SK-N-SH (cell line): ENCODE measurements at regions not wholly inside any gene's neighbourhood (a gene's known extent, or its start where the extent isn't known, plus 50 kb on each side); places are given as distances from the start of the nearest gene placed in this dataset.

ENCODE experiments used
- CTCF ChIA-PET: fragments of 300-600, 350-600 bp; formaldehyde crosslinking; extraction: SDS; loops from one replicate; lab custom pipeline; 2021; lab: Yijun Ruan, JAX
- POLR2A ChIA-PET: fragments of 350-600 bp; sonication (Branson Sonifier 250); formaldehyde crosslinking; extraction: SDS; loops from one replicate; lab custom pipeline; 2020; ENCODE audit warnings: antibody characterized with exemption, inconsistent platforms; lab: Yijun Ruan, JAX
- DNase-seq: peaks from one replicate; pipeline ENCODE4 v3.0.0; 2012
- H2AFZ ChIP-seq: fragments of 200-600 bp; sonication (generic); 2 replicates; pipeline ENCODE4 v1.8.1; 2016; ENCODE audit warnings: antibody characterized with exemption, mild to moderate bottlenecking, low read depth
- H3F3A ChIP-seq: fragments of 200-600 bp; sonication (generic); replicated peaks from 2 replicates; pipeline ENCODE3; 2016; ENCODE audit warnings: antibody characterized with exemption, mild to moderate bottlenecking; ENCODE audit not compliant: insufficient read depth
- H3K27ac ChIP-seq, 2 experiments: fragments of 200-500 bp in 1 of 2; fragments of 200-600 bp in 1 of 2; sonication (Bioruptor generic) in 1 of 2; sonication (generic), shearing (Covaris generic) in 1 of 2; 2 replicates each; pipeline versions ENCODE4 v1.5.1 to v1.6.1; 2014 to 2016; ENCODE audit warnings: low read depth in 2 of 2, inconsistent platforms in 1 of 2, low read length in 1 of 2, mild to moderate bottlenecking in 1 of 2, mixed read lengths in 1 of 2
- H3K27me3 ChIP-seq: fragments of 200-600 bp; sonication (generic), shearing (Covaris generic); 2 replicates; pipeline ENCODE4 v1.6.1; 2016; ENCODE audit warnings: mixed run types; ENCODE audit not compliant: insufficient read depth
- H3K36me3 ChIP-seq, 2 experiments: fragments of 200-500 bp in 1 of 2; fragments of 200-600 bp in 1 of 2; sonication (Bioruptor generic) in 1 of 2; sonication (generic) in 1 of 2; replicated peaks in 1 of 2; 2 replicates each; pipeline versions ENCODE3 to v1.5.1; 2014 to 2016; ENCODE audit warnings: low read length in 1 of 2, mild to moderate bottlenecking in 1 of 2; ENCODE audit not compliant: insufficient read depth in 2 of 2, control insufficient read depth in 1 of 2
- H3K4me1 ChIP-seq, 2 experiments: fragments of 200-500 bp in 1 of 2; fragments of 200-600 bp in 1 of 2; sonication (Bioruptor generic) in 1 of 2; sonication (generic), shearing (Covaris generic) in 1 of 2; 2 replicates each; pipeline versions ENCODE4 v1.5.1 to v1.6.1; 2014 to 2016; ENCODE audit warnings: low read depth in 1 of 2, low read length in 1 of 2, mixed run types in 1 of 2; ENCODE audit not compliant: insufficient read depth in 2 of 2, control insufficient read depth in 1 of 2
- H3K4me2 ChIP-seq: fragments of 200-600 bp; sonication (generic), shearing (Covaris generic); 2 replicates; pipeline ENCODE4 v1.6.1; 2017; ENCODE audit warnings: mixed run types
- H3K4me3 ChIP-seq, 2 experiments: fragments of 200-500 bp in 1 of 2; fragments of 200-600 bp in 1 of 2; sonication (Bioruptor generic) in 1 of 2; sonication (generic), shearing (Covaris generic) in 1 of 2; 2 replicates each; pipeline versions ENCODE4 v1.5.1 to v1.8.1; 2014 to 2016; ENCODE audit warnings: low read depth in 2 of 2, inconsistent platforms in 1 of 2, low read length in 1 of 2, mild to moderate bottlenecking in 1 of 2, mixed read lengths in 1 of 2, moderate library complexity in 1 of 2
- H3K79me2 ChIP-seq: fragments of 200-600 bp; sonication (generic); 2 replicates; pipeline ENCODE4 v1.8.1; 2017; ENCODE audit warnings: mild to moderate bottlenecking; ENCODE audit not compliant: insufficient read depth
- H3K9ac ChIP-seq: fragments of 200-600 bp; sonication (generic); 2 replicates; pipeline ENCODE4 v1.6.1; 2017; ENCODE audit warnings: mixed run types
- H3K9me2 ChIP-seq: fragments of 200-600 bp; sonication (generic); 2 replicates; pipeline ENCODE4 v1.6.1; 2017; ENCODE audit warnings: mixed run types
- H3K9me3 ChIP-seq: fragments of 200-600 bp; sonication (generic); 2 replicates; pipeline ENCODE4 v1.6.1; 2017; ENCODE audit warnings: mixed run types, mild to moderate bottlenecking, moderate library complexity
- H4K20me1 ChIP-seq: fragments of 200-600 bp; sonication (generic); 2 replicates; pipeline ENCODE4 v1.6.1; 2017; ENCODE audit warnings: mild to moderate bottlenecking, mixed run types; ENCODE audit not compliant: insufficient read depth
- FOSL2 ChIP-seq: IDR thresholded peaks from 2 replicates; pipeline ENCODE4 v1.4.0; 2012; ENCODE audit warnings: low read depth, mild to moderate bottlenecking, moderate library complexity, borderline replicate concordance
- MEF2A ChIP-seq: IDR thresholded peaks from 2 replicates; pipeline ENCODE4 v1.4.0; 2012; ENCODE audit warnings: low read depth, borderline replicate concordance
- RAD21 ChIP-seq: IDR thresholded peaks from 2 replicates; pipeline ENCODE4 v1.6.1; 2012; ENCODE audit warnings: mild to moderate bottlenecking, low read length
- RFX5 ChIP-seq: IDR thresholded peaks from 2 replicates; pipeline ENCODE4 v1.6.1; 2012; ENCODE audit warnings: mild to moderate bottlenecking, improper control_type of control experiment, low read length
- RXRA ChIP-seq: IDR thresholded peaks from 2 replicates; pipeline ENCODE4 v1.4.0; 2012; ENCODE audit warnings: low read depth, mild to moderate bottlenecking, borderline replicate concordance
- TAF1 ChIP-seq: IDR thresholded peaks from 2 replicates; pipeline ENCODE4 v1.6.1; 2012; ENCODE audit warnings: low read depth, mild to moderate bottlenecking, low read length, moderate library complexity, borderline replicate concordance
- YY1 ChIP-seq: IDR thresholded peaks from 2 replicates; pipeline ENCODE4 v1.4.0; 2012; ENCODE audit warnings: low read depth, mild to moderate bottlenecking
- WGBS: methylation state at CpG from one replicate; pipeline ENCODE4 v1.1.6; 2017; ENCODE audit warnings: low lambda C conversion rate; 5-methylcytosine and 5-hydroxymethylcytosine counted together
- TF ChIP-seq, protein P1 (sequence below): IDR thresholded peaks from 2 replicates; pipeline ENCODE4 v1.4.0; 2012; ENCODE audit warnings: low read depth
- TF ChIP-seq, protein P2 (sequence below): IDR thresholded peaks from 2 replicates; pipeline ENCODE4 v1.6.1; 2012; ENCODE audit warnings: mild to moderate bottlenecking, low read depth, low read length, moderate library complexity
- TF ChIP-seq, protein P3 (sequence below): IDR thresholded peaks from 2 replicates; pipeline ENCODE4; 2012
- TF ChIP-seq, protein P4 (sequence below): IDR thresholded peaks from 2 replicates; pipeline ENCODE4 v1.4.0; 2012; ENCODE audit warnings: low read depth, borderline replicate concordance

DNA sequence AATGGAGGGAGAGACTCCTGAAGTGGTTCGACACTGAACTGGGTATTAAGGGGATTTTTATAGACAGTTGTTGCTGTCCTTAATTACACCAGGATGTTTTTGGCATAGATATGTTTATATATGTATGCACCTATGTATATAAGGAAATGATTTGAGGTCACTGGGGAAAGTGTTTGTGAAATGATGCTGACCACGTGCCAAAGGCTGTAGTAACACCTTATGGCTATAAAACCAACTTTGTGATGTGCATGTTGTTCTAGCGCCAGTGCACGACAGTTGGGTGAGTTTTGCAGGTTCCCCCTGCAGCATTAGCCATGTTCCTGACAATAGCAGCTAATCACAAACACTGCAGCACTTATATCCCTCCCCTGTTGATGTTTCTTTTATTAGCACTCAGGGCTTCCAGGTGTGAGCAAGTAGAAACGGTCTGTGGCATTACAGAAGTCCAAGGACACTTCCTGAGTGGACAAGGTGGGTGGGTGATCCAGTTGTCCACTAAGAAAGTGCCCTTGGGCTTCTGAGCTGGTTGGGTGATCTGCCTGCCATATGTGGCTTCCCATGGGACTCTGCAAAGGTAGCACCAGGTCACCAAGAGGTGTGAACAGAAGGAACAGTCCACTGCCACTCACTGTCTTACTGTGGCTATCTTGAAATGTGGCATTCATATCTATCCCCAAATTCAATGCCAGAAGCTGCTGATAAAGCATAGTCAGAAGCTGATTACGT lies 63.0 kb upstream of the RBM24 start:
- no peak overlapping the region for H3K9ac ChIP-seq
- POLR2A ChIA-PET: no interaction called here
- 46% methylated on average over 6 of the region's 6 CpGs for WGBS

DNA sequence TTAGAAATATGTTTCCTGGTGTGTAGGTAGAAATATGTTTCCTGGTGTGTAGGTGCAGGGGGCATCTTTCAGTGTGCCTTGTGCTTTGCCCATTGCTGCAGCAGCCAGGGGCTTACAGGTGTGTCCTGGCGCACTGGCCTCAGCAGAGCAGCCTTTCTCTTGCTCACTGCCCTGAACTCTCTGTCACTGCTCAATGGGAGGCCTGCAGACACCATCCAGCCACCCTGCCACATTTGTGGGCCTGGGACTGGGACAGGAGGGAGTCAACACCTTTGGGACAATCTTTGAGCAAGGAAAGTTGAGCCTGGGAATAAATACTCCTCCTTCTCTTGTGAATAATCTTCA lies 62.4 kb upstream of the RBM24 start:
- DNase-seq: no peak
- H3K4me2 ChIP-seq: no peak overlapping the region
- no peaks in the 10 kb centered on the region; a peak in 1 of 4 replicates for H3K4me1 ChIP-seq
- H3K27ac ChIP-seq: no peak overlapping the region
- ChIA-PET POLR2A (no interaction called here), CTCF (no interaction called here)
- no peaks in the 10 kb centered on the region for H3F3A ChIP-seq
- 0% methylated on average over 1 of the region's 1 CpG for WGBS
- H3K9me2 ChIP-seq: no peaks in the 10 kb centered on the region
- H3K27me3 ChIP-seq: no peaks in the 10 kb centered on the region
- no peak for TF ChIP-seq RFX5
- TF ChIP-seq, protein P1, sequence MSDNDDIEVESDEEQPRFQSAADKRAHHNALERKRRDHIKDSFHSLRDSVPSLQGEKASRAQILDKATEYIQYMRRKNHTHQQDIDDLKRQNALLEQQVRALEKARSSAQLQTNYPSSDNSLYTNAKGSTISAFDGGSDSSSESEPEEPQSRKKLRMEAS: no peak
- H2AFZ ChIP-seq: no peak overlapping the region
- no peaks in the 10 kb centered on the region for H3K79me2 ChIP-seq
- H3K9me3 ChIP-seq: no peaks in the 10 kb centered on the region
- H3K4me3 ChIP-seq: no peak overlapping the region
- H4K20me1 ChIP-seq: no peaks in the 10 kb centered on the region
- no peak overlapping the region for H3K9ac ChIP-seq
- H3K36me3 ChIP-seq: no peaks in the 10 kb centered on the region

More for the DNA sequence above, 63.0 kb upstream of the RBM24 start:
- Histone ChIP-seq H4K20me1 (no peaks in the 10 kb centered on the region), H3K9me2 (no peaks in the 10 kb centered on the region), H3K27me3 (no peaks in the 10 kb centered on the region), H3K4me1 (no peaks in the 10 kb centered on the region; a peak in 1 of 4 replicates), H3K4me2 (no peak overlapping the region), H3K9me3 (no peaks in the 10 kb centered on the region), H3K79me2 (no peaks in the 10 kb centered on the region), H3K36me3 (no peaks in the 10 kb centered on the region), H2AFZ (no peak overlapping the region), H3F3A (no peaks in the 10 kb centered on the region), H3K4me3 (no peak overlapping the region), H3K27ac (no peak overlapping the region)
- TF ChIP-seq, protein P2, sequence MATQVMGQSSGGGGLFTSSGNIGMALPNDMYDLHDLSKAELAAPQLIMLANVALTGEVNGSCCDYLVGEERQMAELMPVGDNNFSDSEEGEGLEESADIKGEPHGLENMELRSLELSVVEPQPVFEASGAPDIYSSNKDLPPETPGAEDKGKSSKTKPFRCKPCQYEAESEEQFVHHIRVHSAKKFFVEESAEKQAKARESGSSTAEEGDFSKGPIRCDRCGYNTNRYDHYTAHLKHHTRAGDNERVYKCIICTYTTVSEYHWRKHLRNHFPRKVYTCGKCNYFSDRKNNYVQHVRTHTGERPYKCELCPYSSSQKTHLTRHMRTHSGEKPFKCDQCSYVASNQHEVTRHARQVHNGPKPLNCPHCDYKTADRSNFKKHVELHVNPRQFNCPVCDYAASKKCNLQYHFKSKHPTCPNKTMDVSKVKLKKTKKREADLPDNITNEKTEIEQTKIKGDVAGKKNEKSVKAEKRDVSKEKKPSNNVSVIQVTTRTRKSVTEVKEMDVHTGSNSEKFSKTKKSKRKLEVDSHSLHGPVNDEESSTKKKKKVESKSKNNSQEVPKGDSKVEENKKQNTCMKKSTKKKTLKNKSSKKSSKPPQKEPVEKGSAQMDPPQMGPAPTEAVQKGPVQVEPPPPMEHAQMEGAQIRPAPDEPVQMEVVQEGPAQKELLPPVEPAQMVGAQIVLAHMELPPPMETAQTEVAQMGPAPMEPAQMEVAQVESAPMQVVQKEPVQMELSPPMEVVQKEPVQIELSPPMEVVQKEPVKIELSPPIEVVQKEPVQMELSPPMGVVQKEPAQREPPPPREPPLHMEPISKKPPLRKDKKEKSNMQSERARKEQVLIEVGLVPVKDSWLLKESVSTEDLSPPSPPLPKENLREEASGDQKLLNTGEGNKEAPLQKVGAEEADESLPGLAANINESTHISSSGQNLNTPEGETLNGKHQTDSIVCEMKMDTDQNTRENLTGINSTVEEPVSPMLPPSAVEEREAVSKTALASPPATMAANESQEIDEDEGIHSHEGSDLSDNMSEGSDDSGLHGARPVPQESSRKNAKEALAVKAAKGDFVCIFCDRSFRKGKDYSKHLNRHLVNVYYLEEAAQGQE: no peak
- no peak for TF ChIP-seq MEF2A
- no peak for TF ChIP-seq YY1
- no peak for TF ChIP-seq RAD21
- TF ChIP-seq RXRA: no peak
- no peak for TF ChIP-seq FOSL2
- TF ChIP-seq TAF1: no peak
- TF ChIP-seq, protein P3, sequence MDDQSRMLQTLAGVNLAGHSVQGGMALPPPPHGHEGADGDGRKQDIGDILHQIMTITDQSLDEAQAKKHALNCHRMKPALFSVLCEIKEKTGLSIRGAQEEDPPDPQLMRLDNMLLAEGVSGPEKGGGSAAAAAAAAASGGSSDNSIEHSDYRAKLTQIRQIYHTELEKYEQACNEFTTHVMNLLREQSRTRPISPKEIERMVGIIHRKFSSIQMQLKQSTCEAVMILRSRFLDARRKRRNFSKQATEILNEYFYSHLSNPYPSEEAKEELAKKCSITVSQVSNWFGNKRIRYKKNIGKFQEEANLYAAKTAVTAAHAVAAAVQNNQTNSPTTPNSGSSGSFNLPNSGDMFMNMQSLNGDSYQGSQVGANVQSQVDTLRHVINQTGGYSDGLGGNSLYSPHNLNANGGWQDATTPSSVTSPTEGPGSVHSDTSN: no peak
- TF ChIP-seq, protein P4, sequence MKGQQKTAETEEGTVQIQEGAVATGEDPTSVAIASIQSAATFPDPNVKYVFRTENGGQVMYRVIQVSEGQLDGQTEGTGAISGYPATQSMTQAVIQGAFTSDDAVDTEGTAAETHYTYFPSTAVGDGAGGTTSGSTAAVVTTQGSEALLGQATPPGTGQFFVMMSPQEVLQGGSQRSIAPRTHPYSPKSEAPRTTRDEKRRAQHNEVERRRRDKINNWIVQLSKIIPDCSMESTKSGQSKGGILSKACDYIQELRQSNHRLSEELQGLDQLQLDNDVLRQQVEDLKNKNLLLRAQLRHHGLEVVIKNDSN: no peak
- CTCF ChIA-PET: no interaction called here
- no peak for DNase-seq
